Astrocyte of the spinal cord (primary cell): ENCODE measurements at regions not wholly inside any gene's neighbourhood (a gene's known extent, or its start where the extent isn't known, plus 50 kb on each side); places are given as distances from the start of the nearest gene placed in this dataset.

ENCODE experiments used
- DNase-seq: peaks from one replicate; pipeline ENCODE4 v3.0.0; 2011; ENCODE audit warnings: low read depth, low spot score
- H3K4me3 ChIP-seq: 2 replicates; pipeline ENCODE4 v1.5.1; 2011; ENCODE audit warnings: low read depth, mild to moderate bottlenecking, low read length, moderate library complexity
- CTCF ChIP-seq: IDR thresholded peaks from 2 replicates; pipeline ENCODE4 v1.5.1; 2012; ENCODE audit warnings: low read depth, mild to moderate bottlenecking, low read length, inconsistent platforms
- in situ Hi-C: cut with HindIII; loops from 2 replicates; pipeline ENCODE4 v1.10.0; 2017; ENCODE audit warnings: low sequenced_read_pairs

DNA sequence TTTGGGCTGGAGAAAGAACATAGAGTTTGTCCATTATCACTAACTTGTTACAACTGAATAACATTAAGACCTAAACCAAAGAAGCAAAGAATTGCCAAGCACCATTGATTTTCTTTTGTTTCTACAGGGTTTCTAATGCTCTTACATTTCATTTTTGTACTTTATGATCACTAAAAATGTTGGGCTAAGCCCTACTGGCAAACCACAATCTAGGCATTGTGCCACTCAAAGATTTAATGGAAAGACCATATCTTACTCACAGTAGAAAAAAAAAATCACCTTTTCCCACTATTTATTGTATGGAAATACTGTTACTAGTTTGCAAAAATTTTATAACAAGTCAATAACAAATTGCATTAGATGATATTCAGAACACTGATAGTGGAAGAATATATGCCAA is 447.4 kb upstream of the PKDCC start:
- in situ Hi-C loops, result no loop called here
- no peak overlapping the region for H3K4me3 ChIP-seq
- peak; percentile 48 for DNase-seq
- no peak for TF ChIP-seq CTCF

- TF ChIP-seq CTCF, result no peak
- in situ Hi-C loops, result no loop called here
- no peak overlapping the region for H3K4me3 ChIP-seq
- DNase-seq, result no peak
Observed at GRCh38 chr2:41602341-41602740, 445.5 kb upstream of the PKDCC start.

DNA sequence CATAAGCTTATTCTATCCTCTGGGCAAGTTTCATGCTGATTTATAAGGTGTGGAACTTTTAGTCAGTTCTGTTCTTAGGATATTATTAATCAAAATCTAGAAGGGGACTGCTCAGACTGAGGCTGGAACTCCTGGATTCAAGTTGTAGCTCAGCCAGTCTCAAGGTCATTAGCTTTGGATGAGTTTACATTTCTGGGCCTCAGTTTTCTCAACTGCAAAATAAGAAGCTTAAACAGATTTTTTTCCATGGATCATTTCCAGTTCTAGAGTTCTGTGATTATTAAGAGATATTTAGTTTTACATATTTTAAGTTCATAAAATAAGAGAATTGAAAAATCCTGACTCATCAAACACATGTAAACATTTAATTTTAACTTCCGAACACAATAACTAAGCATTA is 442.5 kb upstream of the PKDCC start:
- TF ChIP-seq CTCF, result no peak
- no peak overlapping the region for H3K4me3 ChIP-seq
- in situ Hi-C loops, result no loop called here
- no peak for DNase-seq

- DNase-seq, result no peak
- in situ Hi-C loops, result no loop called here
- no peak overlapping the region for H3K4me3 ChIP-seq
- TF ChIP-seq CTCF, result no peak
Observed at GRCh38 chr2:41605914-41606313, 441.9 kb upstream of the PKDCC start.

DNA sequence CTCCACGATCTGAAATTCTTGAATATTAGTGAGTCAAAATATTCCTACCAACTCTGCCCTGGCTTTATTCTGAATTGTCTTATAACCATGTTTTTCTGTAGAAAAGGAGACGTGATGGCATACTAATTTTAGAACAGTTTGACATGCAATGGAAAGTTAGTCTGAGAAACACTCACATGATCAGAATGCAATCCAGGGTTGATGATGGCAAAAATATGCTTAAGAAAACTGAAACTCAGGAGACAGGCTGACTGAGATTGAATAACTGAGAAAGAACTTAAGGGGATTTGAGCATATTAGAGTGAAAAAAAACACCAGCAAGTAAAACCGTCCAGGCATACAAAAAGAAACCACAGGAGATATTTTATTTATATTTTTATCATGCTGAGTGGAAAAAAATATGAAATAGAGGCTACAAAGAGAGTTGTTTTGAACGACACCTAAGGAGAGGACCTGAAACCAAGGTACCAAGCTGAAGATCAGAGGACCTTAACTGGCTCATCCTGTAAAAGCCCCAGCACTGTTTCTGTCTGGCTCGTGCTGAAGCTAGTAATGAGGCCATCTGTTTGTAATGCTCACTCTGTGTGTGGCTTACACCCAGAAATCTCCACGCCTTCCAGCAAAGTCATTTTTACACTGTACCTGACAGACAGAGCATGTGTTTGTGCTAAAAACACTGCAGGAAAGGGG is 437.2 kb upstream of the PKDCC start:
- in situ Hi-C loops, result no loop called here
- DNase-seq, result peak; percentile 77
- H3K4me3 ChIP-seq, result no peak overlapping the region
- TF ChIP-seq CTCF, result no peak

- no peak for DNase-seq
- in situ Hi-C loops, result no loop called here
- TF ChIP-seq CTCF, result no peak
- no peak overlapping the region for H3K4me3 ChIP-seq
Observed at GRCh38 chr2:41618754-41619153, 429.1 kb upstream of the PKDCC start.
